ENCODE measurements at regions not wholly inside any gene's neighbourhood (a gene's known extent, or its start where the extent isn't known, plus 50 kb on each side); places are given as distances from the start of the nearest gene placed in this dataset.

GRCh38 chr3:39000008-39000450 is 51.7 kb downstream of the SCN11A start:
- no peaks in the 10 kb centered on the region for H3K27me3 ChIP-seq
- intact Hi-C loops (cut with DNase I) = no loop called here
- no peaks in the 10 kb centered on the region for H3K4me1 ChIP-seq
- H3K36me3 ChIP-seq = no peaks in the 10 kb centered on the region
- no peak overlapping the region for H3K27ac ChIP-seq
- H3K9me3 ChIP-seq = no peaks in the 10 kb centered on the region
- TF ChIP-seq CTCF (IDR thresholded peaks at IDR 0.05) = peak; percentile 62
- ATAC-seq (peak; percentile 73), DNase-seq (no peak)
- no peak overlapping the region for H3K4me3 ChIP-seq

GRCh38 chr3:38998086-38998485 is 53.7 kb downstream of the SCN11A start:
- no peak for TF ChIP-seq CTCF (IDR thresholded peaks at IDR 0.05)
- H3K4me3 ChIP-seq = no peak overlapping the region
- intact Hi-C loops (cut with DNase I) = no loop called here
- H3K4me1 ChIP-seq = no peaks in the 10 kb centered on the region
- ATAC-seq (no peak), DNase-seq (no peak)
- H3K27ac ChIP-seq = no peak overlapping the region
- no peaks in the 10 kb centered on the region for H3K27me3 ChIP-seq
- no peaks in the 10 kb centered on the region for H3K36me3 ChIP-seq
- no peaks in the 10 kb centered on the region for H3K9me3 ChIP-seq

- intact Hi-C loops (cut with DNase I) = no loop called here
- Histone ChIP-seq H3K36me3 (no peaks in the 10 kb centered on the region), H3K4me1 (no peaks in the 10 kb centered on the region), H3K4me3 (no peak overlapping the region), H3K9me3 (no peaks in the 10 kb centered on the region), H3K27me3 (no peaks in the 10 kb centered on the region), H3K27ac (no peak overlapping the region)
- no peak for TF ChIP-seq CTCF (IDR thresholded peaks at IDR 0.05)
- DNase-seq (no peak), ATAC-seq (no peak)
Observed at GRCh38 chr3:38996193-38996592, 55.6 kb downstream of the SCN11A start.

GRCh38 chr3:38994251-38994650 is 57.5 kb downstream of the SCN11A start:
- TF ChIP-seq CTCF (IDR thresholded peaks at IDR 0.05) = no peak
- Histone ChIP-seq H3K27me3 (no peaks in the 10 kb centered on the region), H3K27ac (no peak overlapping the region), H3K4me1 (no peaks in the 10 kb centered on the region), H3K4me3 (no peak overlapping the region), H3K36me3 (no peaks in the 10 kb centered on the region), H3K9me3 (no peaks in the 10 kb centered on the region)
- DNase-seq = no peak
- intact Hi-C loops (cut with DNase I) = no loop called here
- no peak for ATAC-seq

- intact Hi-C loops (cut with DNase I) = no loop called here
- TF ChIP-seq CTCF (IDR thresholded peaks at IDR 0.05) = no peak
- Histone ChIP-seq H3K9me3 (no peaks in the 10 kb centered on the region), H3K27me3 (peaks cover 5% of the 10 kb centered on the region), H3K36me3 (no peaks in the 10 kb centered on the region), H3K4me1 (no peaks in the 10 kb centered on the region), H3K4me3 (no peak overlapping the region), H3K27ac (no peak overlapping the region)
- DNase-seq (no peak), ATAC-seq (no peak)
Observed at GRCh38 chr3:38992117-38992760, 59.5 kb downstream of the SCN11A start.

- TF ChIP-seq CTCF (IDR thresholded peaks at IDR 0.05) = no peak
- Histone ChIP-seq H3K9me3 (no peaks in the 10 kb centered on the region), H3K4me3 (no peak overlapping the region), H3K4me1 (no peaks in the 10 kb centered on the region), H3K27me3 (peaks cover 5% of the 10 kb centered on the region), H3K27ac (no peak overlapping the region), H3K36me3 (no peaks in the 10 kb centered on the region)
- intact Hi-C loops (cut with DNase I) = no loop called here
- DNase-seq = no peak
- no peak for ATAC-seq
Observed at GRCh38 chr3:38990621-38991020, 61.1 kb downstream of the SCN11A start.
